ENCODE measurements at regions not wholly inside any gene's neighbourhood (a gene's known extent, or its start where the extent isn't known, plus 50 kb on each side); places are given as distances from the start of the nearest gene placed in this dataset.

- H3K4me1 Mint-ChIP-seq (ENCODE audit: low read depth), result no peaks in the 10 kb centered on the region
These were observed 212.0 kb downstream of the RAD51AP2 start for GRCh38 chr2:17306219-17306618.

GRCh38 chr2:17303521-17303920 lies 214.7 kb downstream of the RAD51AP2 start:
- Mint-ChIP-seq H3K27me3 (ENCODE audit: low read depth) (no peaks in the 10 kb centered on the region), H3K4me1 (ENCODE audit: low read depth) (no peaks in the 10 kb centered on the region), H3K9me3 (no peaks in the 10 kb centered on the region), H3K4me3 (no peak overlapping the region), H3K27ac (no peak overlapping the region), H3K36me3 (ENCODE audit: low read depth) (no peaks in the 10 kb centered on the region)

More at GRCh38 chr2:17306219-17306618, 212.0 kb downstream of the RAD51AP2 start:
- Mint-ChIP-seq H3K36me3 (ENCODE audit: low read depth) (no peaks in the 10 kb centered on the region), H3K27me3 (ENCODE audit: low read depth) (peaks cover 2% of the 10 kb centered on the region), H3K4me3 (no peak overlapping the region), H3K27ac (no peak overlapping the region), H3K9me3 (no peaks in the 10 kb centered on the region)

- Mint-ChIP-seq H3K36me3 (ENCODE audit: low read depth) (no peaks in the 10 kb centered on the region), H3K4me3 (no peak overlapping the region), H3K4me1 (ENCODE audit: low read depth) (no peaks in the 10 kb centered on the region), H3K27me3 (ENCODE audit: low read depth) (no peaks in the 10 kb centered on the region), H3K27ac (no peak overlapping the region), H3K9me3 (no peaks in the 10 kb centered on the region)
These were observed 215.2 kb downstream of the RAD51AP2 start for GRCh38 chr2:17303054-17303453.

GRCh38 chr2:17302281-17302680 lies 216.0 kb downstream of the RAD51AP2 start:
- H3K4me1 Mint-ChIP-seq (ENCODE audit: low read depth), result no peaks in the 10 kb centered on the region
- no peak overlapping the region for H3K27ac Mint-ChIP-seq
- H3K4me3 Mint-ChIP-seq, result no peak overlapping the region
- H3K36me3 Mint-ChIP-seq (ENCODE audit: low read depth), result no peaks in the 10 kb centered on the region
- H3K27me3 Mint-ChIP-seq (ENCODE audit: low read depth), result no peaks in the 10 kb centered on the region
- H3K9me3 Mint-ChIP-seq, result no peaks in the 10 kb centered on the region

- Mint-ChIP-seq H3K4me1 (ENCODE audit: low read depth) (no peaks in the 10 kb centered on the region), H3K36me3 (ENCODE audit: low read depth) (no peaks in the 10 kb centered on the region), H3K9me3 (no peaks in the 10 kb centered on the region), H3K27ac (no peak overlapping the region), H3K4me3 (no peak overlapping the region), H3K27me3 (ENCODE audit: low read depth) (no peaks in the 10 kb centered on the region)
These were observed 216.8 kb downstream of the RAD51AP2 start for GRCh38 chr2:17301437-17301836.

- Mint-ChIP-seq H3K4me1 (ENCODE audit: low read depth) (no peaks in the 10 kb centered on the region), H3K36me3 (ENCODE audit: low read depth) (no peaks in the 10 kb centered on the region), H3K9me3 (no peaks in the 10 kb centered on the region), H3K4me3 (no peak overlapping the region), H3K27ac (no peak overlapping the region), H3K27me3 (ENCODE audit: low read depth) (no peaks in the 10 kb centered on the region)
These were observed 218.2 kb downstream of the RAD51AP2 start for GRCh38 chr2:17299891-17300540.

- no peaks in the 10 kb centered on the region for H3K9me3 Mint-ChIP-seq
- H3K4me3 Mint-ChIP-seq, result no peak overlapping the region
- H3K27ac Mint-ChIP-seq, result no peak overlapping the region
These were observed 219.8 kb downstream of the RAD51AP2 start for GRCh38 chr2:17298453-17298852.

GRCh38 chr2:17296686-17297085 lies 221.6 kb downstream of the RAD51AP2 start:
- Mint-ChIP-seq H3K27ac (no peak overlapping the region), H3K27me3 (ENCODE audit: low read depth) (no peaks in the 10 kb centered on the region), H3K4me1 (ENCODE audit: low read depth) (no peaks in the 10 kb centered on the region), H3K4me3 (no peak overlapping the region), H3K36me3 (ENCODE audit: low read depth) (no peaks in the 10 kb centered on the region), H3K9me3 (no peaks in the 10 kb centered on the region)

More at GRCh38 chr2:17298453-17298852, 219.8 kb downstream of the RAD51AP2 start:
- H3K4me1 Mint-ChIP-seq (ENCODE audit: low read depth), result no peaks in the 10 kb centered on the region
- no peaks in the 10 kb centered on the region for H3K27me3 Mint-ChIP-seq (ENCODE audit: low read depth)
- H3K36me3 Mint-ChIP-seq (ENCODE audit: low read depth), result no peaks in the 10 kb centered on the region

GRCh38 chr2:17289669-17290068 lies 228.6 kb downstream of the RAD51AP2 start:
- Mint-ChIP-seq H3K9me3 (no peaks in the 10 kb centered on the region), H3K27me3 (ENCODE audit: low read depth) (no peaks in the 10 kb centered on the region), H3K27ac (no peak overlapping the region), H3K4me1 (ENCODE audit: low read depth) (no peaks in the 10 kb centered on the region), H3K36me3 (ENCODE audit: low read depth) (no peaks in the 10 kb centered on the region), H3K4me3 (no peak overlapping the region)

GRCh38 chr2:17287183-17287582 lies 231.1 kb downstream of the RAD51AP2 start:
- H3K4me3 Mint-ChIP-seq, result no peak overlapping the region
- no peak overlapping the region for H3K27ac Mint-ChIP-seq
- H3K36me3 Mint-ChIP-seq (ENCODE audit: low read depth), result no peaks in the 10 kb centered on the region
- H3K9me3 Mint-ChIP-seq, result no peaks in the 10 kb centered on the region
- no peaks in the 10 kb centered on the region for H3K27me3 Mint-ChIP-seq (ENCODE audit: low read depth)
- H3K4me1 Mint-ChIP-seq (ENCODE audit: low read depth), result no peaks in the 10 kb centered on the region

- no peaks in the 10 kb centered on the region for H3K36me3 Mint-ChIP-seq (ENCODE audit: low read depth)
- H3K27me3 Mint-ChIP-seq (ENCODE audit: low read depth), result no peaks in the 10 kb centered on the region
- H3K4me1 Mint-ChIP-seq (ENCODE audit: low read depth), result no peaks in the 10 kb centered on the region
- H3K27ac Mint-ChIP-seq, result no peak overlapping the region
- H3K9me3 Mint-ChIP-seq, result no peaks in the 10 kb centered on the region
- no peak overlapping the region for H3K4me3 Mint-ChIP-seq
These were observed 235.4 kb downstream of the RAD51AP2 start for GRCh38 chr2:17282826-17283225.

GRCh38 chr2:17282245-17282644 lies 236.0 kb downstream of the RAD51AP2 start:
- H3K36me3 Mint-ChIP-seq (ENCODE audit: low read depth), result no peaks in the 10 kb centered on the region
- H3K27ac Mint-ChIP-seq, result no peak overlapping the region
- H3K4me1 Mint-ChIP-seq (ENCODE audit: low read depth), result no peaks in the 10 kb centered on the region
- no peaks in the 10 kb centered on the region for H3K9me3 Mint-ChIP-seq
- no peaks in the 10 kb centered on the region for H3K27me3 Mint-ChIP-seq (ENCODE audit: low read depth)
- no peak overlapping the region for H3K4me3 Mint-ChIP-seq

GRCh38 chr2:17276220-17276619 lies 242.0 kb downstream of the RAD51AP2 start:
- Mint-ChIP-seq H3K27me3 (ENCODE audit: low read depth) (no peaks in the 10 kb centered on the region), H3K4me1 (ENCODE audit: low read depth) (no peaks in the 10 kb centered on the region), H3K27ac (no peak overlapping the region), H3K9me3 (no peaks in the 10 kb centered on the region), H3K4me3 (no peak overlapping the region), H3K36me3 (ENCODE audit: low read depth) (no peaks in the 10 kb centered on the region)

- Mint-ChIP-seq H3K27me3 (ENCODE audit: low read depth) (no peaks in the 10 kb centered on the region), H3K4me1 (ENCODE audit: low read depth) (no peaks in the 10 kb centered on the region), H3K4me3 (no peak overlapping the region), H3K9me3 (no peaks in the 10 kb centered on the region), H3K27ac (no peak overlapping the region), H3K36me3 (ENCODE audit: low read depth) (no peaks in the 10 kb centered on the region)
These were observed 245.4 kb downstream of the RAD51AP2 start for GRCh38 chr2:17272652-17273525.

GRCh38 chr2:17272170-17272569 lies 246.1 kb downstream of the RAD51AP2 start:
- Mint-ChIP-seq H3K4me1 (ENCODE audit: low read depth) (no peaks in the 10 kb centered on the region), H3K27me3 (ENCODE audit: low read depth) (no peaks in the 10 kb centered on the region), H3K36me3 (ENCODE audit: low read depth) (no peaks in the 10 kb centered on the region), H3K27ac (no peak overlapping the region), H3K4me3 (no peak overlapping the region), H3K9me3 (no peaks in the 10 kb centered on the region)
